ENCODE measurements at regions not wholly inside any gene's neighbourhood (a gene's known extent, or its start where the extent isn't known, plus 50 kb on each side); places are given as distances from the start of the nearest gene placed in this dataset.

DNA sequence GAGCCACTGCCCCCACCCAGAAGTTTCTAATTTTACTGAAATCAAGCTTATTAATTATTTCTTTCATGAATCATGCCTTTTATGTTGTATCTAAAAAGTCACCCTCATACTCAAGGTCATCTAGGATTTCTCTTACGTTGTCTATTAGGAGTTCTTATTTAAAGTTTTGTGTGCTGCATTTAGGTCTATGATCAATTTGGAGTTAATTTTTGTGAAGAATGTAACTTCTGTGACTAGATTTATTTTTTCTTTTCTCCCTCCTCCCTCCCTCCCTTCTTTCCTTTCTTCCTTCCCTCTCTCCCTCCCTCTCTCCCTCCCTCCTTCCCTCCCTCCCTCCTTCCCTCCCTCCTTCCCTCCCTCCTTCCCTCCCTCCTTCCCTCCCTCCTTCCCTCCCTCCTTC, 317.6 kb downstream of the PLA2G4A start:
- 0 to 100% methylated on average over 1 of the region's 1 CpG for WGBS, 2 donors
- H3K4me3 ChIP-seq (ENCODE audit: low read depth, poor library complexity, severe bottlenecking), result no peak overlapping the region
- intact Hi-C loops (cut with DNase I; ENCODE audit: low total_unique reads), result no loop called here
- TF ChIP-seq, protein P1, sequence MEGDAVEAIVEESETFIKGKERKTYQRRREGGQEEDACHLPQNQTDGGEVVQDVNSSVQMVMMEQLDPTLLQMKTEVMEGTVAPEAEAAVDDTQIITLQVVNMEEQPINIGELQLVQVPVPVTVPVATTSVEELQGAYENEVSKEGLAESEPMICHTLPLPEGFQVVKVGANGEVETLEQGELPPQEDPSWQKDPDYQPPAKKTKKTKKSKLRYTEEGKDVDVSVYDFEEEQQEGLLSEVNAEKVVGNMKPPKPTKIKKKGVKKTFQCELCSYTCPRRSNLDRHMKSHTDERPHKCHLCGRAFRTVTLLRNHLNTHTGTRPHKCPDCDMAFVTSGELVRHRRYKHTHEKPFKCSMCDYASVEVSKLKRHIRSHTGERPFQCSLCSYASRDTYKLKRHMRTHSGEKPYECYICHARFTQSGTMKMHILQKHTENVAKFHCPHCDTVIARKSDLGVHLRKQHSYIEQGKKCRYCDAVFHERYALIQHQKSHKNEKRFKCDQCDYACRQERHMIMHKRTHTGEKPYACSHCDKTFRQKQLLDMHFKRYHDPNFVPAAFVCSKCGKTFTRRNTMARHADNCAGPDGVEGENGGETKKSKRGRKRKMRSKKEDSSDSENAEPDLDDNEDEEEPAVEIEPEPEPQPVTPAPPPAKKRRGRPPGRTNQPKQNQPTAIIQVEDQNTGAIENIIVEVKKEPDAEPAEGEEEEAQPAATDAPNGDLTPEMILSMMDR (IDR thresholded peaks at IDR 0.05), result no peak
- TF ChIP-seq POLR2A (IDR thresholded peaks at IDR 0.05), result no peak
- DNase-seq (ENCODE audit: low spot score in 2 of 2), result no peak

DNA sequence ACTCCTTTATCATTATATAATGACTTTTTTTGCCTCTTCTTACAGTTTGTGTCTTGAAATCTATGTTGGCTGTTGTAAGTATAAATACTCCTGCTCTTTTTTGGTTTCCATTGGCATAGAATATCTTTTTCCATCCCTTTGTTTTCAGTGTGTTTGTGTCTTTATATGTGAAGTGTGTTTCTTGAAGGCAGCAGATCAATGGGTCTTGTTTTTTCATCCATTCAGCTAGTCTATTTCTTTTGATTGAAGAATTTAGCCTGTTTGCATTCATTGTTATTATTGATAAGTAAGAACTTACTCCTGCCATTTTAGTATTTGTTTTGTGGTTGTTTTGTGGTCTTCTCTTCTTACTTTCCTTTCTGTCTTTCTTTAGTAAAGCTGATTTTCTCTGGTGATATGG, 322.8 kb downstream of the PLA2G4A start:
- intact Hi-C loops (cut with DNase I; ENCODE audit: low total_unique reads), result no loop called here
- TF ChIP-seq, protein P1 (IDR thresholded peaks at IDR 0.05), result no peak
- no peak for DNase-seq (ENCODE audit: low spot score in 2 of 2)
- H3K4me3 ChIP-seq (ENCODE audit: low read depth, poor library complexity, severe bottlenecking), result no peak overlapping the region

DNA sequence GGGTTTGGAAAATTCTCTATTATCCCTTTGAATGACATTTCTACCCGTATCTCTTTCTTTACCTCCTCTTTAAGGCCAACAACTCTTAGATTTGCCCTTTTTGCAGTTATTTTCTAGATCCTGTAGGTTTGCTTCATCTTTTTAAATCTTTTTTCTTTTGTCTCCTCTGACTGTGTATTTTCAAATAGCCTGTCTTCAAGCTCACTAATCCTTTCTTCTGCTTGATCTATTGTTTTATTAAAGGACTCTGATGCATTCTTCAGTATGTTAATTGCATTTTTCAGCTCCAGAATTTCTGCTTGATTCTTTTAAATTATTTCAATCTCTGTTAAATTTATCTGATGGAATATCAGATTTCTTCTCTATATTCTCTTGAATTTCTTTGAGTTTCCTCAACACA, 324.3 kb downstream of the PLA2G4A start:
- WGBS, 2 donors, result 0 to 95% methylated on average over 1 of the region's 1 CpG
- no peak for TF ChIP-seq POLR2A (IDR thresholded peaks at IDR 0.05)
- TF ChIP-seq, protein P1 (IDR thresholded peaks at IDR 0.05), result no peak
- no peak overlapping the region for H3K4me3 ChIP-seq (ENCODE audit: low read depth, poor library complexity, severe bottlenecking)
- DNase-seq (ENCODE audit: low spot score in 2 of 2), result no peak
- intact Hi-C loops (cut with DNase I; ENCODE audit: low total_unique reads), result no loop called here

DNA sequence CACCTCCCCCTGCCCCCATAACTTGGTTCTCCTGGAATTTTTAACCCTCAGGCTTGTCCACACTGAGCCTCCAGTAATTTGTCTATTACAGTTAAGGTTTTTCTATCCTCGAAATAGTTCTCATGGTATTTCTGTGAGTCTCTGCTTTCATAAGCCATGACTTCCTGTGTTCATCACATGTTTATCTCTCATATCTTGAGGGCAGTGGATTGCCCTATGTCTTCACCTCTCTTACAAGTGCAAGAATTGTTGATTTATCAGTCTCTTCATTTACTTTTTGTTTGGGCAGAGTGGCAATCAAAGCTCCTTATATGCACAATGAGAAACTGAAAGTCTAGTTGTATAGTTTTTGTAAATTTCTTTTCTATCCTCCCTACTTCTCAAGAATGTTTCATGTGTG, 328.4 kb downstream of the PLA2G4A start:
- DNase-seq (ENCODE audit: low spot score in 2 of 2), result no peak
- 45 to 55% methylated on average over 1 of the region's 1 CpG for WGBS, 2 donors
- TF ChIP-seq, protein P1 (IDR thresholded peaks at IDR 0.05), result no peak
- no peak for TF ChIP-seq POLR2A (IDR thresholded peaks at IDR 0.05)
- intact Hi-C loops (cut with DNase I; ENCODE audit: low total_unique reads), result no loop called here
- no peak overlapping the region for H3K4me3 ChIP-seq (ENCODE audit: low read depth, poor library complexity, severe bottlenecking)

DNA sequence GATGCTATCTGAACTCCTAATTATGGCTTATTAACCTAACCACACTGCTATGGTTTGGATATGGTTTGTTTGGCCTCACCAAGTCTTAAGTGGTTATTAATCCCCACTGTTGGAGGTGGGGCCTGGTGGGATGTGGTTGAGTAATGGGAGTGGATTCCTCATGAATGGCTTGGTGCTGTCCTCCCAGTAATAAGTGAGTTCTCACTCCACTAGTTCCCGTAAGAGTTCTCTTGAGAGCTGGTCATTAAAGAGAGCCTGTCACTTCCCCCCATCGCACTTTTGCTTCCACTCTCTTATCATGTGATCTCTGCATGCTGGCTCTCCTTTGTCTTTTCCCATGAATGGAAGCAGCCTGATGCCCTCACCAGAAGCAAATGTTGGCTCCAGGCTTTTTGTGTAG, 328.8 kb downstream of the PLA2G4A start:
- no peak for DNase-seq (ENCODE audit: low spot score in 2 of 2)
- no peak for TF ChIP-seq POLR2A (IDR thresholded peaks at IDR 0.05)
- TF ChIP-seq, protein P1 (IDR thresholded peaks at IDR 0.05), result no peak
- intact Hi-C loops (cut with DNase I; ENCODE audit: low total_unique reads), result no loop called here
- no peak overlapping the region for H3K4me3 ChIP-seq (ENCODE audit: low read depth, poor library complexity, severe bottlenecking)
- 53 to 61% methylated on average over 2 of the region's 2 CpGs for WGBS, 2 donors

DNA sequence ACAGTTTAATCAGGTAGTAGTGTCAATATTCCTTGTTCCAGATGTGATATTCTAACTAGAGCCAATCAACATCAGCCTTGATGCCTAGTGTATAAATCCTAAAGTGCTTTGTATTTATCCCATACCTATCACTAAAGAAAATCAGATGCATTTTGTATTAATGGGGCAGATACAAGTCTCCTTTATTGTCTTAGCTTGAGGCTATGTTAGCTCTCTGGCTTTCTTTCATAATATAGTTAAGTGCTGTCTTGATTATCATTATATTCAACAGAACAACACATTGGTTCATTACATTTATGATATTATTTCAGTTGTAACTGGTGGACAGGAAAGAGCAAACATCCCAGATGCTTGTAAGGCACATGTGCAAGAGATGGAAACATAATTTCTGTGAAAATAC, 338.8 kb downstream of the PLA2G4A start:
- intact Hi-C loops (cut with DNase I; ENCODE audit: low total_unique reads), result no loop called here
- no peak overlapping the region for H3K4me3 ChIP-seq (ENCODE audit: low read depth, poor library complexity, severe bottlenecking)
- no peak for TF ChIP-seq POLR2A (IDR thresholded peaks at IDR 0.05)
- TF ChIP-seq, protein P1 (IDR thresholded peaks at IDR 0.05), result no peak
- no peak for DNase-seq (ENCODE audit: low spot score in 2 of 2)
